GM23248 (cell line): ENCODE measurements at regions not wholly inside any gene's neighbourhood (a gene's known extent, or its start where the extent isn't known, plus 50 kb on each side); places are given as distances from the start of the nearest gene placed in this dataset.

Source experiments
- EZH2 ChIP-seq: fragments of 200-600 bp; sonication (generic); IDR thresholded peaks from 2 replicates; pipeline ENCODE4 v1.6.1; 2018; ENCODE audit warnings: antibody characterized with exemption, mild to moderate bottlenecking; ENCODE audit not compliant: insufficient read depth, poor library complexity, severe bottlenecking
- EZH2phosphoT487 ChIP-seq: fragments of 200-600 bp; sonication (generic); IDR thresholded peaks from 2 replicates; pipeline ENCODE4 v1.6.1; 2018; ENCODE audit warnings: antibody characterized with exemption, moderate library complexity, mild to moderate bottlenecking, low read depth; ENCODE audit not compliant: insufficient read depth

DNA sequence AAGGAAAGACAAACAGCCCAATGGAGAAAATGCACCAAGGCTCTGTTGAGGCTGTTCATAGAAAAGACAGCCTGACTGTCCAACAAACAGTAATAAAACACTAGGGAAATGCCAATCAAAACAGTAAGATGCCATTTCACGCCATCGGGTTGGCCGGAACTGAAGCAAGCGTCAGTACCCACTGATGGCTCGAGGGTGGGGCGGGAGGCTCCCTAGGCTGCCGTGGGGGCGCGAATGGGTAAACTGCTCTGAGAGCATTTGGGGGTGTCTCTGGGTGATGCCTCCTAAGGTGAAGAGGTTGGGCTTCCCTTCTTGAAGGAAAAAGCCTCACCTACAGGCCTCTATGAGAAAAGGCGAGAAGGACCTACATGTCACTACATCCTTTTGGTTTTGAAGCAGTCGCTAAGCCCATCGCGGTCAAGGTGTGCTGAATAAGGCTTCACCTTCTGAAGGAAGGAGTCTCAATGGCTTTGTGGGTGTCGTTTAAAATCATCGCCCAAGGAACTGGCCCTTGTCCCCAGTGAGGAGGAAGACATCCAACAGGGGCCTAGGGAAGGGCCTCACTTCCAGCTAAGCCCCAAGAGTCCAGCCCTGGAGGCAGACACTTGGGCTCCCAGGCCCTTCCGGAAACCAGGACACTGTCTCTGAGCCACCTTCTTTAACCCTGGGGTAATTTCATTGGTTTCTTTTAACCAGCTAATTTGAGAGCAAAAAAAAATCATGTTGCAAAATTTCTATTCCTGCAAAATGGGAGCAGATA is 98.5 kb upstream of the PPP2R2D start:
- TF ChIP-seq EZH2 = no peak
- TF ChIP-seq EZH2phosphoT487 = no peak
